HG03045 (cell line): ENCODE measurements at regions not wholly inside any gene's neighbourhood (a gene's known extent, or its start where the extent isn't known, plus 50 kb on each side); places are given as distances from the start of the nearest gene placed in this dataset.
"Not testable (repeated sequence)": the region's sequence is repeated elsewhere in the genome, so short reads cannot be mapped to it uniquely, and the experiment has no call there.

ENCODE experiments used
- ATAC-seq: cut with Tn5 transposase; IDR thresholded peaks from one replicate; pipeline ENCODE4 v1.9.1; 2021; ENCODE audit warnings: mild to moderate bottlenecking, moderate library complexity; ENCODE audit not compliant: unreplicated experiment

DNA sequence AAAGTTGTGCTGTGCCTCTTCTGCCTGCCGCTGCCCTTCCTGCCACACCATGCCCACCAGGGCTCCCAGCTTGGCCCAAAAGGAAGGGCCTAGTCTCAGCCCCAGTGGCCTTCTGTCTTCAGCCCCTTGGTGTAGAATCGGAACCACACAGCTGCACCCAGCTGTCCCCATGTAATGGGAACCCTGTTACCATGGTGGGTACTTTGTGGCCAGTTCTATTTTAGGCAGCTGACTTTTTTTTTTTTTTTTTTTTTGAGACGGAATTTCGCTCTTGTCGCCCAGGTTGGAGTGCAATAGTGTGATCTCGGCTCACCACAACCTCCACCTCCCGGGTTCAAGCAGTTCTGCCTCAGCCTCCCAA, 163.3 kb upstream of the GSE1 start:
- no peak for ATAC-seq

- ATAC-seq: not testable (repeated sequence)
Observed at GRCh38 chr16:85451142-85451541, 162.0 kb upstream of the GSE1 start.

GRCh38 chr16:85451641-85452363, 161.3 kb upstream of the GSE1 start:
- no peak for ATAC-seq

GRCh38 chr16:85452364-85453193, 160.5 kb upstream of the GSE1 start:
- no peak for ATAC-seq

- ATAC-seq: no peak
Observed at GRCh38 chr16:85453194-85453678, 159.9 kb upstream of the GSE1 start.

- no peak for ATAC-seq
Observed at GRCh38 chr16:85453703-85454102, 159.4 kb upstream of the GSE1 start.

DNA sequence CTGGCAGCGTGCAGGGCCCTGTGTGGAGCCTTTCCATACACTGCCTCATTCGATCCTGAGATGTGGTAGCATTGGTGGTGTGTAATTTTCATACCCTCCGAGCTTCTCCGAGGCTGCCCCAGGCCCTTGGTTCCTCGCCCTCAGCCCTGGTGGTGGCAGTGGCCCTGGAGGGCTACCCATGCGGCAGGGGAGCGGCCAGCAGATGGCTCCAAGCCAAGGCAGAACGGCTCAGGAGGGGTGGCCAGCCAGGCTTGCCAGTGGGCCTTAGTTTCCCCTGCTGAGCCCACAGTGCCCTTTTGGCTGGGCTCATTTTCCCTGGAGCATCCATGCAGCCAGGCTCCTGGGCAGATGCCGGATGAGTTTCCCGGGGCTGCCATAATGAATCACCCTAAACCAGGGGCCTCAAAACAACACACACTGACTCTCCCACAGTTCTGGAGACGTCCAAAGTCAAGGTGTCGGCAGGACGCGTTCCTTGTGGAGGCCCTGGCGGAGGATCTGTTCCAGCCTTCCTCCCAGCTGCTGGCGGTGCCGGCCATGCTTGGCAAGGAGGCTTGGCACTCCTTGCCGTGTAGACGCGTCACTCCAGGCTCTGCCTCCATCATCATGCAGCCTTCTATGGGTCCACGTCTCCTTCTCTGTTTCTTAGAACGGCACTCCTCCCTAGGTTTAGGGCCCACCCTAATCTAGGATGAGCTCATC, 158.8 kb upstream of the GSE1 start:
- no peak for ATAC-seq

- ATAC-seq: no peak
Observed at GRCh38 chr16:85455534-85455933, 157.6 kb upstream of the GSE1 start.

- no peak for ATAC-seq
Observed at GRCh38 chr16:85457366-85457765, 155.8 kb upstream of the GSE1 start.

- no peak for ATAC-seq
Observed at GRCh38 chr16:85458968-85459367, 154.2 kb upstream of the GSE1 start.

- ATAC-seq: no peak
Observed at GRCh38 chr16:85459529-85460251, 153.4 kb upstream of the GSE1 start.

DNA sequence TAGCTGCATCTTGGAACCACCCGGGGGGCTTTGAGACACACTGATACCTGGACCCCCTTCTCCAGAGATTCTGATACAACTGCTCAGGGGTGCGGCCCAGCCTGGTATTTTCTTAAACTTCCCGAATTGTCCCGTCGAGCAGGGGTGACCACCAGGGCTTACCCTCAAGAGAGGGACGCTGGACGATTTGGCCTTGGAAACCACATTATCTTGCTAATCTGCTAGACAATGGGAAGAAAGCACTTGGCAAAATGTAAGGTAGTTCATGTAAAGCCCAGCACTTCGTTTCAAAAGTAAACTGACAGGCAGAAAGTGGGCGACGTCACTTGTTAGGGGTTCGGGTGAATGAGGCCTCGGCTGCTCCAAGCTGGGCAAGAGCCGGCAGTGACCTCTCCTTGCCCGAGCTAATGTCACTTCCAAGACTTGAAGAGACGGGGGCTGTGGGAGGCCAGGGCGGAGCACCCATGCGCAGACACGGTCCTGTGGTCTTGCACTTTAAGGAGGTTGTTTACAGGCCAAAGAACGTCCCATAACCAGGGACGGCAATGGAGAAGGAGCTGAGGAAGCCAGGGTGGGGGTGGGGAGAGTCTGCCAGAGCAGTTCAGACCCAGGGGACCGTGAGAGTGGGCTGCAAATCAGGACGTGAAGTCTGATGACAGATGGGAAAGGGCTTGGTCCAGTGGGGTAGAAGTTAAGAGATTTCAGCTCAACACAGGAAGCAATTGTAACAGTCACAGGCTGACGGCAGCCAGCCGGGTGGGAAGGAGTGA, 152.7 kb upstream of the GSE1 start:
- no peak for ATAC-seq

DNA sequence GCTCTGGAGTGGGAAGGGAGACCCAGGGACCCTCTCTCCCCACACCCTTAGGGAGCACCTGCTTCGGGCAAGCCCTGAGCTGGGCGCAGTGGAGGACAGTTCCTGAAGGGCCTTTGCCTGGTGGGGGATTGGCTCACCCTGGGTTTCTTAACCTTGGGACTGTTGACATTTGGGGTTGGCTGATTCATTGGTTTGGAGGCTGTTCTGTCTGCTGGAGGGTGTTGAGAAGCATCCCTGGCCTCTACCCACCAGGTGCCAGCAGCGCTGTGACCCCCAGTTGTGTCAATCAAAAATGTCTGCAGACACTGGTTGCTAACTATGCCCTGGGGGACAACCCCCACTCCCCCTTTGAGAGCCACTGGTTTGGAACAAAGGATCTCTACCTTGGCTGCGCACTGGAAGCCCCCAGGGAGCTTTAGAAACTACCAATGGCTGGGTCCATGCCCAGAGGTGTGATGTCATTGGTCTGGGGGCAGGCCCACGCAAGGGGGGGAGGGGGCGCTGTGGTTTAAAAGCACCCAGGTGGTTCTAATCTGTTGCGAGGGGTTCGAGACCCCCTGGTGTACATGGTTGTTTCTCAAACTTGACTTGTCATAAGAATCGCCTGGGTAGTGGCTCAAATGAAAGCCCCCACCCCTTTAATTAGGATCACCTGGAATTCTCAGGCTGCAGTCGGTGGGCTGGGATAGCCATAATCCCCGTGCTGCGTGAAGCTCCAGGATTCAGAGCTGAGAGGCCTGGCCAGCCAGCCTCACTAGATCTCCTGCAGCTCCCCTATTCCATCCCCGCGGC, 151.9 kb upstream of the GSE1 start:
- no peak for ATAC-seq

- ATAC-seq: no peak
Observed at GRCh38 chr16:85461814-85462713, 151.1 kb upstream of the GSE1 start.

DNA sequence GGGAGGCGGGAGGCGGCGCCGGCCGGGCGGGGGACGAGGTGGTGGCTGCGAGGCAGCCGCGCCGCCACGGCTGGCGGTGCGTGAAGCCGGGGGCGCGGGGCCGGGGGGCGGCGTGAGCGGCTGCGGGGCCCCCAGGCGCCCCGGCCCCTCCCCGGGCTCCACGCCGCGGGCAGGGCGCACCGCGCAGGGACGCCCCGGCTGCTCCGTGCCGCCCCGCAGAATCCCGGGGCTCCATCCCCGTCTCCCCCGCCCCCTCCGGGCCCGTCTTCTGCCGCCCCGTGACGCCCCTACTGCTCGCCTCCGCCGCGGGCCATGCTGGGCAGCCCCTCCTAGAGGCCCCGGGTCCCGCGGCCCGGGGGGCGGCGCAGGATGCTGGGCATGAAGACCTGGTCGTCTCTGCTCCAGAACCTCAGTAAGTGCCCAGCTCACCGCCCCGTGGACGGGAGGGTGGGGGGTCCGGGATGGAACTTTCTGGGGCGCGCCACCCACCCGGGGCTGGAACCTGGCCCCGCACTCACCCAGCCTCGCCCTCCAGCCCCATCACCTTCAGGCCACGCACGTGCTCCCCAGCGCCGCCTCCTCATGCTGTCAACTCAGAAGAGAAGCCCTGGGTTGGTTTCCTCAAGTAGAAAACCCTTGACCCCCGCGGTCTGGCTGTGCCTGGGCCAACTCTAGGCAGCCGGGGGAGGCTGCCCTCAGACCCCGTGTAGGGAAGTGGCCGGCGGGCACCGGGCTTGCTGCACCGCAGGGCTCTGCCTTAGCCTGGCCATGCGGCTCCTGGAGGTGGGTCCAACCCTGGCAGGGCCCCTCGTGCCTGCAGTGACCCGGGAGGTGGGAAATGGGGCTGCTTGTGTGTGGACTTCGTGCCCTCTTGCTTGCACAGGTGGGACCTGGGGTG, 150.2 kb upstream of the GSE1 start:
- no peak for ATAC-seq

- ATAC-seq: no peak
Observed at GRCh38 chr16:85463672-85464382, 149.3 kb upstream of the GSE1 start.
